HepG2 (cell line): ENCODE measurements at regions not wholly inside any gene's neighbourhood (a gene's known extent, or its start where the extent isn't known, plus 50 kb on each side); places are given as distances from the start of the nearest gene placed in this dataset.

Experiments used
- CTCF ChIP-seq: sonication (generic); formaldehyde crosslinking; IDR thresholded peaks from 2 replicates; pipeline ENCODE4 v1.5.0; 2020; ENCODE audit warnings: mild to moderate bottlenecking, missing genetic modification reagents, moderate library complexity
- E2F1 ChIP-seq: sonication (generic); formaldehyde crosslinking; IDR thresholded peaks from 2 replicates; pipeline ENCODE4 v1.5.0; 2020; ENCODE audit warnings: missing genetic modification reagents
- RFX5 ChIP-seq: IDR thresholded peaks from 2 replicates; pipeline ENCODE4 v1.6.1; 2011; ENCODE audit warnings: low read depth, low read length, improper control_type of control experiment
- TF ChIP-seq, protein P1 (sequence below), 2 experiments: IDR thresholded peaks; 2 replicates each; pipeline ENCODE4 v1.6.1; 2011 to 2012; ENCODE audit warnings: low read length in 2 of 2, borderline replicate concordance in 1 of 2, low read depth in 1 of 2, mild to moderate bottlenecking in 1 of 2, moderate library complexity in 1 of 2
- TF ChIP-seq, protein P2 (sequence below): IDR thresholded peaks from 2 replicates; pipeline ENCODE4 v1.6.1; 2016; ENCODE audit warnings: low read depth, borderline replicate concordance

GRCh38 chr3:76724706-76725105 is 315.2 kb upstream of the ROBO2 start:
- no peak for TF ChIP-seq E2F1 (CRISPR knock-in tag)
- TF ChIP-seq RFX5, result no peak
- TF ChIP-seq CTCF (CRISPR knock-in tag), result no peak
- TF ChIP-seq, protein P1, sequence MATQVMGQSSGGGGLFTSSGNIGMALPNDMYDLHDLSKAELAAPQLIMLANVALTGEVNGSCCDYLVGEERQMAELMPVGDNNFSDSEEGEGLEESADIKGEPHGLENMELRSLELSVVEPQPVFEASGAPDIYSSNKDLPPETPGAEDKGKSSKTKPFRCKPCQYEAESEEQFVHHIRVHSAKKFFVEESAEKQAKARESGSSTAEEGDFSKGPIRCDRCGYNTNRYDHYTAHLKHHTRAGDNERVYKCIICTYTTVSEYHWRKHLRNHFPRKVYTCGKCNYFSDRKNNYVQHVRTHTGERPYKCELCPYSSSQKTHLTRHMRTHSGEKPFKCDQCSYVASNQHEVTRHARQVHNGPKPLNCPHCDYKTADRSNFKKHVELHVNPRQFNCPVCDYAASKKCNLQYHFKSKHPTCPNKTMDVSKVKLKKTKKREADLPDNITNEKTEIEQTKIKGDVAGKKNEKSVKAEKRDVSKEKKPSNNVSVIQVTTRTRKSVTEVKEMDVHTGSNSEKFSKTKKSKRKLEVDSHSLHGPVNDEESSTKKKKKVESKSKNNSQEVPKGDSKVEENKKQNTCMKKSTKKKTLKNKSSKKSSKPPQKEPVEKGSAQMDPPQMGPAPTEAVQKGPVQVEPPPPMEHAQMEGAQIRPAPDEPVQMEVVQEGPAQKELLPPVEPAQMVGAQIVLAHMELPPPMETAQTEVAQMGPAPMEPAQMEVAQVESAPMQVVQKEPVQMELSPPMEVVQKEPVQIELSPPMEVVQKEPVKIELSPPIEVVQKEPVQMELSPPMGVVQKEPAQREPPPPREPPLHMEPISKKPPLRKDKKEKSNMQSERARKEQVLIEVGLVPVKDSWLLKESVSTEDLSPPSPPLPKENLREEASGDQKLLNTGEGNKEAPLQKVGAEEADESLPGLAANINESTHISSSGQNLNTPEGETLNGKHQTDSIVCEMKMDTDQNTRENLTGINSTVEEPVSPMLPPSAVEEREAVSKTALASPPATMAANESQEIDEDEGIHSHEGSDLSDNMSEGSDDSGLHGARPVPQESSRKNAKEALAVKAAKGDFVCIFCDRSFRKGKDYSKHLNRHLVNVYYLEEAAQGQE (IDR thresholded peaks at IDR 0.05; ENCODE audit: borderline replicate concordance in 1 of 2, low read depth in 1 of 2, low read length in 2 of 2), result no peak
- TF ChIP-seq, protein P2, sequence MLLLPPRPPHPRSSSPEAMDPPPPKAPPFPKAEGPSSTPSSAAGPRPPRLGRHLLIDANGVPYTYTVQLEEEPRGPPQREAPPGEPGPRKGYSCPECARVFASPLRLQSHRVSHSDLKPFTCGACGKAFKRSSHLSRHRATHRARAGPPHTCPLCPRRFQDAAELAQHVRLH (CRISPR knock-in tag), result no peak
